Activated CD4-positive, alpha-beta T cell treated with anti-CD3 and anti-CD28 coated beads for 48 hours (primary cell): ENCODE measurements at regions not wholly inside any gene's neighbourhood (a gene's known extent, or its start where the extent isn't known, plus 50 kb on each side); places are given as distances from the start of the nearest gene placed in this dataset.
"Not testable (repeated sequence)": the region's sequence is repeated elsewhere in the genome, so short reads cannot be mapped to it uniquely, and the experiment has no call there.

Experiments
- DNase-seq: peaks from one replicate; pipeline ENCODE4 v3.0.0-alpha.2; 2020

- no peak for DNase-seq
Observed at GRCh38 chr4:60400593-60400992, 799.5 kb upstream of the ADGRL3 start.

DNA sequence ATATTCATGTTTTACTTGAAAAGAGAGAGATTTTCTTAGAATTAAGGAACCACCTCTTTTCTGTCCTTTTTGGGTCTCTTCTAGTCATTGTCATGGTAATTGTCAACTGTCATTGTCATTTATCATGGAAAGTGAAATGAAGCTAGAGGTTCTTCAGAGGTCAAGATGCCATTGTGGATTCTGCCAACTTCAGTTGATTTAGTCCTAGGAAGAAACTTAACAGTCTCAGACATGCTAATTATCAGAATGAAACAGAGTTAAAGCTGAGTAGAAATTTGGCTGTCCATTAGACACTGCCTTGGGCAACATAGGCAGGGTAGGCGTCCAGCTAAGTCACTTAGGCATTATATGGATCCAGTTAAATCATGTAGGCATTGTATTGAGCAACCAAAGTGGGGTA, 796.1 kb upstream of the ADGRL3 start:
- DNase-seq = no peak

DNA sequence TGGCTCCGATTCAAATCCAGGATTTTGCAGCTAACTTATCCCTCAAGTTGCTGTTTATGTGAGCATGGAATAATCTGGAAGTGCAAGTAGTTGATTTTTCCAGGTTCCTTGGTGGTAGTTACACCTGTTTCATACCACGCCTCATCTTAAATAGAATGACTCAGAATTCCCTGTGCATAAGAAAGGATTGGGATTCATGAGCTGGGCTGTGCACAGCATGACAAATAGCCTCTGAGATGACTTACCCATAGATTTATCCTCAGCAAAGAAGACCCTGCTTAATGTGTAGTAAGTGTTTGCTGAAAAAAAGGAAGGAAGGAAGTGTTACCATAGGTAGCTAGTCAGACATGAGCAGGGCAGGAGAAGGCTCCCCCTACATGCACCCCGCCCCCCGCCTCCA, 777.7 kb upstream of the ADGRL3 start:
- DNase-seq = no peak

DNA sequence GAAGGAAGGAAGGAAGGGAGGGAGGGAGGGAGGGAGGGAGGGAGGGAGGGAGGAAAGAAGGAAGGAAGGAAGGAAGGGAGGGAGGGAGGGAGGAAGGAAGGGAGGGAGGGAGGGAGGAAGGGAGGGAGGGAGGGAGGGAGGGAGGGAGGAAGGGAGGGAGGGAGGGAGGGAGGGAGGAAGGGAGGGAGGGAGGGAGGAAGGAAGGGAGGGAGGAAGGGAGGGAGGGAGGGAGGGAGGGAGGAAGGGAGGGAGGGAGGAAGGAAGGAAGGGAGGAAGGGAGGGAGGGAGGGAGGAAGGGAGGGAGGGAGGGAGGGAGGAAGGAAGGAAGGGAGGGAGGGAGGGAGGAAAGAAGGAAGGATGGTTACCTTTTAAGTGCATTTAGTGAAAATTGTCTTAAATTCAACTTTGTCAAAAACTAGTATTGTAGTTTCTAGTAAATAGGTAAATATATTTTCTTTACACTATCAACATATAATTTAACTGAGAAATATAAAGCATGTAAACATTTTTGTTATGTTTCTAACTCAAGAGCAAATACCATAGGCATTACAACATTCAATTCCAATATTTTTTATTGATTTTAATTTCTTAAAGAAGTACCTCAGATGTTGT, 776.4 kb upstream of the ADGRL3 start:
- not testable (repeated sequence) for DNase-seq

GRCh38 chr4:60432911-60433310, 767.2 kb upstream of the ADGRL3 start:
- DNase-seq = no peak

DNA sequence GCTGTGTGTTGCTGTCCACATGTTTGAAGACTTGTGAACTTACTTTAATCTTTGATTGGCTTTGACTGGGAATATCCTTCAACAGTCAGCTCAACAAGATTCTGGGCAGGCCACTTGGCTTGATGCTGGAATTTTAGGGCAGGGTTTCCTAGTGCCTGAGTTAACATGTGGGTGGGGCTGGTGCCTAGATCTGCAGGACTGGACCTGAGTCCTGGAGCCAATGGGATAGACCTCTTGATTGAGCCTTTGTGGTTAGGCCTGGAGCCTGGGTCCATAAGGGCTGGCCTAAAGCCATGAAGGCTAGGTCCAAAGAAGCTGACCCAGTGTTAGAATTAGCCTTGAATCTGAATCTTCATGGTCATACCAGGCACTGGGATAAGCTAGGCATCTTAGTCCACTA, 757.1 kb upstream of the ADGRL3 start:
- DNase-seq = no peak

DNA sequence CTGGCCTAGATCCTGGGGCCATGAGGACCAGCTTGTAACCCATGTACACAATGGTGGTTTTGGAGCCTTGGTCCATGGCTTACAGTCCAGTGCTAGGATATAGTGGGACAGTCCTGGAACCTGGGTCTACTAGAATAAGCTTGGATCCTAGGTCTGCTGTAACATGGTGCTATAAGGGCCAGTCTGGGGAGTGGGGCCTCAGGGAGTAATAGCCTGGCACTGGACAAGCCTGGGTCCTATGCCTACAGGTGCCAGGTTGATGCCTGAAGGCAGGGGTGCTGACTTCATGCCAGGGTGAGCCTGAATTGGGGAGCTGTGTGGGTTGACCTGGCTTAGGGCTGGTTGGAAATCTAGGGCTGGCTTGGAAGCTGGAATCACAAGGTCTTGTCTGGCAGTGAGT, 756.3 kb upstream of the ADGRL3 start:
- DNase-seq = no peak

GRCh38 chr4:60450054-60450453, 750.1 kb upstream of the ADGRL3 start:
- no peak for DNase-seq

GRCh38 chr4:60452266-60452665, 747.9 kb upstream of the ADGRL3 start:
- no peak for DNase-seq

GRCh38 chr4:60455380-60455779, 744.7 kb upstream of the ADGRL3 start:
- DNase-seq = no peak

DNA sequence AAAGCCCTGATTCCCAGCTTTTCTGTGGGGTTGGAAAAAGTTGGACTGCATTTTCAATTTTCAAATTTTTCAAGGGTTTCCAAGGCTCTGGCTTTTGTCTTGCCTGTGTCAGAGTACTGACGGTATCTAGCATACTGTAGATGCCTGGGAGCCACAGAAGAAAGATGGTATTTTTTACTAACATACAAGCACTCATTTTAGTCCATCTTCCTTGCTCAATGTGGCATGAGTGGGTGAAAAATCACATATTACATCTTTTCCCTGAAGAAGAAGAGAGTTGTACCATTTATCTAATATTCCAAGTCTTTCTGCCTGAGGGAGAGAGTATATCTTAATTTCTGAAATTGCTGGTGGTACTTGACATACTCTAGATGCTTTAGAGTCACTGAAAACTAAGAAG, 738.6 kb upstream of the ADGRL3 start:
- no peak for DNase-seq

DNA sequence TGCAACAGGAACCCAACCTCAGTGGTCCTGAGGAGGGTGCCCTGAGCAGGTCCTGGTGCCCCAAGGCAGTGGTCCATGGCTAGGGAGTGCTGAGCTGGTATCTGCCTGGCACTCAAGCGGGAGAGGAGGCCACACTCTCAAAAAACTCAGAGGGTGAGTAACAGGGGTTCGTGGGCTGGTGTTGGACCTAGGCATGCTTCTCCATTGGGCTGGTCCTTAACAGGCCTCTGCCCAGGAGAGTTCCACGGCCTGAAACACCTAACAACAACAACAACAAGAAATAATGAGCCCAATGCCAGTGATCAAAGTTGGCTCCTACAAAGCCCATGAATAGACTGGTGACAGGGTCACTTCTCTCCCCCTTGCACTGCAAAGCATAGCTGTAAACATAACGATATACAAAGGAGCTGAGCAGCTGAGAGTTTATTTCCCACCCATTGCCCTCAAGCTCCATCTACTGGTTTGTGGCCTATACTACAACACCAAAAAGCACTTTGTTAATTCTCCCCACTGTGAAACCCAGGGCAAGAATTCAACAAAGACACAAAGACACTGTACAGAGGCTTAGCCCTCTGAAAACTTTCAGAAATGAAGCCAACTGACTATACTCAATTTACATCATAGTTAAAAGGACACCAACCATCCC, 736.1 kb upstream of the ADGRL3 start:
- no peak for DNase-seq

DNA sequence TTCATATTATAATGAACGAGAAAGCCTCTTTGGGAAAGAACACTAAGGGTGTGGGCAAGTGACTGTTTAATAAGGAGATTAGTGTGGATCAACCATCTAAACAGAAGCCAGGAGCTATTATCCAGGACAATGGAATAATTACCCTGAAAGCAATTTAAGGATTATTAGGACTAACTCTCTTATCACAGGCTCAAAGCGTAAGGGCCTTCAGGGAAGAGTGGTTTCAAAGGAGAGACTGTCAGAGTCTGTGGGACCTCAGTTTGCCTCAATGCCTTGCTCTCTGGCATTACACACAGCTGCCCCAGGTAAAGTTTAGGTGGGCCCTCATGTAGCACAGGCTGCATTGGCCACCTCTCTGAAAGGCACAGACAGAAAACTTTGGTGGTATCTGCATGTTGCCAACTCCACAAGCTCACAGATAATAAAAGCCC, 717.2 kb upstream of the ADGRL3 start:
- no peak for DNase-seq

DNA sequence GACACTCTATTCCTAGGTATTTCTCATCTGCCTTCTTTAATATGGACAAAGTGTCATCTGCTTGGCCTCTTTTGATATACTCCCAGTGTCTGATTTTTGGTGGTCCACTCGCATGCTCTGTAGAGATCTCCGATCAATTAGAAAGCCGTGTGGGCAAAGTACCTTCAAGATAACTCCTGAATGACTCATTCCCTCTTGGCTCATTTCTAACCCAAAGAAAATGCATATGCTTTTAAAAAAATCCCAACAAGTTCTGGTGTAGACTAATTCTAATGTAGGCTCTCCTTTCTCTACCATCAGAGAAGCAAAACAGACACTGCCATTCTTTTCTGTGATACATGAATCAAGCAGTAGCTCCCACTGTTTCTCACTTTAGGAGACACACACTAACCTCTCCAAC, 714.9 kb upstream of the ADGRL3 start:
- DNase-seq = no peak

DNA sequence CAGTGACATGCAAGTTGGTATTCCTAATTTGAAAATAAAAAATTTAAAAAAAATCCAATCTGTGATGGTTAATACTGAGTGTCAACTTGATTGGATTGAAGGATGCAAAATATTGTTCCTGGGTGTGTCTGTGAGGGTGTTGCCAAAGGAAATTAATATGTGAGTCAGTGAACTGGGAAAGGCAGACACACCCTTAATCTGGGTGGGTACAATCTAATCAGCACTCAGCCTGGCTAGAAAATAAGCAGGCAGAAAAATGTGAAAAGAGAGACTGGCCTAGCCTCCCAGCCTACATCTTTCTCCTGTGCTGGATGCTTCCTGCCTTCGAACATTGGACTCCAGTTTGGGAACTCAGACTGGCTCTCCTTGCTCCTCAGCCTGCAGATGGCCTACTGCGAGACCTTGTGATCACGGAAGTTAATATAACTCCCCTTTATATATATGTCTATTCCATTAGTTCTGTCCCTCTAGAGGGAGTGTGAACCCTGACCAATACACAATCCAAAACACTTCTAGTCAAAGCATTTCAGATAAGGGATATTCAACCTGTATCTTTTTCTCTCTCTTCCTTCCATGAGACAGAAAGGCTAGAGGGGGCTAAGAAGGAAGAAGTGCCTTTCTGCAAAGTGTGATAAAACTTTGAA, 712.9 kb upstream of the ADGRL3 start:
- DNase-seq = not testable (repeated sequence)

- no peak for DNase-seq
Observed at GRCh38 chr4:60500810-60501209, 699.3 kb upstream of the ADGRL3 start.

DNA sequence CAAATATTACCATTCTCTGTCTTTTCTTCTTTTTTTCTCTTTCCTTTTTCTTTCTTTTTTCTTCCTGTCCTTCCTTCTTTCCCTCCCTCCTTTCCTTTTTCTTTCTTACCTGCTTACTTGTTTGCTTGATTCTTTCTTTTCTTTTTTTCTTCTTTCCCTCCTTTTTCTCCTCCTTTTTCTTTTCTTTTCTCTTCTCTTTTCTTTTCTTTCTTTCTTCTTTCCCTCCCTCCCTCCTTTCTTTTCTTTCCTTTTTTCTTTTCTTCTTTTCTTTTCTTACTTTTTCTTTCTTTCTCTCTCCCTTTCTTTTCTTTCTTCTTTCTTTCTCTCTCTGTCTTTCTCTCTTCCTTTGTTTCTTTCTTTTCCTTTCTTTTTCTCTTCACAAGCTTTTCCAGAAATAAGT, 697.4 kb upstream of the ADGRL3 start:
- no peak for DNase-seq

- no peak for DNase-seq
Observed at GRCh38 chr4:60506061-60506460, 694.1 kb upstream of the ADGRL3 start.

DNA sequence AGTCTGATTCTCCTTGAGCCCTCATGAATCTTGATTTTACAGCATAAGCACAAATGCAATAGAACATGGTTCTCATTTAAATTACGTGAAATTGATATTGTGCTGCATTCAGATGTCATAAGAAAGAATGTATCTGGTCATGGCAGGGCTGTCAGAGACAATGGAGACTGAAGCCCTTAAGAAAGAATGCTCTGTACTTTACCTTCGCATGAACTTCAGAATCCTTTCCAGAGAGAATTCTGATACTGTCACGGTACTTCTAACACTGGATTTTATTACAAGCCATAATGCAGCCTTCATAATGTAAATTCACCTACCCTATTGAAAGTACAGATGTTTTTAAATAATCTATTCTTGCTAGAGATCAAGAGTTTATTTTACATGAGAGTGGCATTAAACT, 677.9 kb upstream of the ADGRL3 start:
- DNase-seq = no peak

DNA sequence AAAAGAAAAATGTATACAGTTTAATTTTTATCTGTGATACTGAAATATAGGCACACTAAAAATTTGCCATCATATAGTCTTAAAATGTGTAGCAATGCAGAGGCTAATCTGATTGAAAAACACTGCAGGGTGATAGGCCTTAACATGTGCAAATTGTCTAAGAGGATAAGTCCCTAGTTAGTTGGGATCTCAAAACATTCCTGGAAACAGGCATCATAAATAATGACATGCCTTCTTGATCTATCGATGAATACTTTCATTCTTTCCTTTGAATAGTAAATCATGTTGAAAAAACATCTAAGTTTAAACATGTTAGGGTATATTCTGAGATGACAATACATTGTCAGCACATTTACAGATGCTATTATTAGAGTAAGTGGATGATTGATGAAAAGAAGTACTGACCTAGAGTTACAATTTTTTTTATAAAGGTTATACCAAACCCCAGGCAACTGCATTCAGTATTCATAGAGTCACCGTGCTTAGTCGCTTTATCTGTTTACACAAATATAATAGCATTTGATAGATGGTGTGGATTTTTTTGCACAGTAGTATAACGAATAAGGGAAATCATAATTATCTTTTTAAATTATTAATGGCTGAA, 668.2 kb upstream of the ADGRL3 start:
- no peak for DNase-seq

GRCh38 chr4:60544981-60545380, 655.1 kb upstream of the ADGRL3 start:
- no peak for DNase-seq

DNA sequence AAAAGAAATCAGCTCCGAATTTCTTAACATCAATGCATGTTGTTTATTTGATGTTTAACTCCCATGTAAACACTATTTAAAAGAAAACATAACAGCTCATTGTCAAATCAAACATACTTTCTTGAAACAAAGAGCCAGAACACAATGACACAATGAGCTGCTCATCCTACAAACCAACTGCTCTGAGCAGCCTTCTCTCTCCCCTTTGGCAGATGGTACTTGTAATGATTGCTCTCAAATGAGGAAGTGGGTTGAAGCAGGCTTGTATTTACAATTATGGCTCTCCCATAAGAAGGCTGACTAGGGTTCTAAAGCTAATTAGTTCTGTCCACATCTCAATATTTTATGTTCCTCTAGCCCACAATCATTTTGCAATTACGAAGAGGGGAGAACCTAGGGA, 637.8 kb upstream of the ADGRL3 start:
- DNase-seq = no peak

DNA sequence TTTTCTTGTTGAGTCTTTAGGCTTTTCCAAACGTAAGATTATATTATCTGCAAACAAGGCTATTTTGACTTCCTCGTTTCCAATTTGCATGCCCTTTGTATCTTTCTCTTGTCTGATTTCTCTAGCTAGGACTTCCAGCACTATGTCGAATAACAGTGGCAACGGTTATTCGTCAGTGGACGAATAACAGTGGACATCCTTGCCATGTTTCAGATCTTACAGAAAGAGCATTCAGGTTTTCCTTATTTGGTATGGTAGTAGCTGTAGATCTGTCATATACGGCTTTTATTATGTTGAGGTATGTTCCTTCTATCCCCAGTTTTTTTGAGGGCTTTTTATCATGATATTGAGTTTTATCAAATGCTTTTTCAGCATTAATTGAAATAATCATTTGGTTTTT, 634.6 kb upstream of the ADGRL3 start:
- no peak for DNase-seq

DNA sequence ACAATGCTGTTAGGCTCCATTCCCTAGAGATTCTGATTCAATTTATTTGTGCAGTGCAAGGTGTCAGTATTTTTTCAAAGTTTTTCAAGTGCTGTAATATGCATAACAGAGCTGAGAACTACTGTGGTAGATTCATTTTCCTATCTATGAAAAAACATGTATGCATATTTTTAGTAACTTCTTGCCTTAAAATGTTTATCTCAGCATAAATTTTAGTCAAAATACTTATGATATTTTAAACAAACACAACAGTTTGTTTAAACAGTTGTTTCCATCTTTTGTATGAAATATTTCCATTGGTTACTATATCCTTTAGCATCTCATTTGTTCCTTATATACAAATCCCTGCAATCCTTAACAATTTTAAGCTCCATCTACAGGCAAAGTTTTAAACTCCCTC, 624.8 kb upstream of the ADGRL3 start:
- DNase-seq = no peak
